CD4-positive, alpha-beta T cell (primary cell): ENCODE measurements at regions not wholly inside any gene's neighbourhood (a gene's known extent, or its start where the extent isn't known, plus 50 kb on each side); places are given as distances from the start of the nearest gene placed in this dataset.

Source experiments
- ATAC-seq: fragments of 200-7000 bp; cut with Tn5 transposase; one replicate; pipeline ENCODE4 v1.10.0; 2022; ENCODE audit warnings: mild to moderate bottlenecking; ENCODE audit not compliant: poor library complexity
- CTCF ChIA-PET: fragments of 350-600 bp; sonication (Branson Sonifier 250); formaldehyde crosslinking; loops from one replicate; lab custom pipeline; 2021; ENCODE audit warnings: antibody characterized with exemption, inconsistent platforms; lab: Charles Lee
- POLR2A ChIA-PET: fragments of 350-600 bp; sonication (Branson Sonifier 250); formaldehyde crosslinking; loops from one replicate; lab custom pipeline; 2021; ENCODE audit warnings: antibody characterized with exemption, inconsistent platforms; lab: Charles Lee
- DNase-seq, 14 experiments: peaks; one replicate each; pipeline ENCODE4 v3.0.0-alpha.2; 2013 to 2020; ENCODE audit warnings: mixed read lengths in 2 of 14
- H3K27ac ChIP-seq, 2 donors: one replicate each; pipeline versions ENCODE4 v1.5.1 to v1.7.0; 2013; ENCODE audit warnings: low read length in 2 of 2, low read depth in 1 of 2, mild to moderate bottlenecking in 1 of 2
- H3K27me3 ChIP-seq, 2 experiments: 1 replicate in 1 of 2; 2 replicates in 1 of 2; pipeline versions ENCODE4 v1.6.1 to v1.7.0; 2013; ENCODE audit warnings: low read length in 2 of 2, control low read depth in 1 of 2, mild to moderate bottlenecking in 1 of 2, moderate library complexity in 1 of 2; ENCODE audit not compliant: insufficient read depth in 2 of 2, control insufficient read depth in 1 of 2
- H3K36me3 ChIP-seq: one replicate; pipeline ENCODE4 v1.6.1; 2013; ENCODE audit warnings: low read length, control low read depth; ENCODE audit not compliant: insufficient read depth
- H3K4me1 ChIP-seq: one replicate; pipeline ENCODE4 v1.6.1; 2013; ENCODE audit warnings: low read length, control low read depth; ENCODE audit not compliant: insufficient read depth
- H3K4me3 ChIP-seq: one replicate; pipeline ENCODE4 v1.5.1; 2013; ENCODE audit warnings: mild to moderate bottlenecking, low read length, moderate library complexity
- H3K9me3 ChIP-seq, 2 experiments: 1 replicate in 1 of 2; 2 replicates in 1 of 2; pipeline versions ENCODE4 v1.6.1 to v1.7.0; 2013; ENCODE audit warnings: low read length in 2 of 2, mild to moderate bottlenecking in 2 of 2, control low read depth in 1 of 2, moderate library complexity in 1 of 2; ENCODE audit not compliant: control insufficient read depth in 1 of 2, insufficient read depth in 1 of 2
- H3K27ac Mint-ChIP-seq: one replicate; pipeline ENCODE4 v1.8.0; 2020; ENCODE audit warnings: mixed read lengths
- H3K27me3 Mint-ChIP-seq: one replicate; pipeline ENCODE4 v1.8.0; 2021; ENCODE audit warnings: mixed read lengths
- H3K36me3 Mint-ChIP-seq: one replicate; pipeline ENCODE4 v1.8.0; 2021; ENCODE audit warnings: low read depth, mixed read lengths
- H3K4me1 Mint-ChIP-seq: one replicate; pipeline ENCODE4 v1.8.0; 2021; ENCODE audit warnings: low read depth, mixed read lengths
- H3K4me3 Mint-ChIP-seq: one replicate; pipeline ENCODE4 v1.8.0; 2020; ENCODE audit warnings: mild to moderate bottlenecking, mixed read lengths
- H3K9me3 Mint-ChIP-seq: one replicate; pipeline ENCODE4 v1.8.0; 2020; ENCODE audit warnings: mixed read lengths
- CTCF ChIP-seq: fragments of 200-600 bp; IDR thresholded peaks from one replicate; pipeline ENCODE4 v1.8.0; 2022; ENCODE audit warnings: antibody characterized with exemption, mild to moderate bottlenecking
- intact Hi-C, 2 experiments: fragments of 100-400 bp; cut with DNase I in 1 of 2; cut with micrococcal nuclease in 1 of 2; formaldehyde crosslinking; loops; one replicate each; pipeline versions ENCODE4 v1.15.1 to v1.9.0; 2023 to 2025; cut with DNase I, micrococcal nuclease

DNA sequence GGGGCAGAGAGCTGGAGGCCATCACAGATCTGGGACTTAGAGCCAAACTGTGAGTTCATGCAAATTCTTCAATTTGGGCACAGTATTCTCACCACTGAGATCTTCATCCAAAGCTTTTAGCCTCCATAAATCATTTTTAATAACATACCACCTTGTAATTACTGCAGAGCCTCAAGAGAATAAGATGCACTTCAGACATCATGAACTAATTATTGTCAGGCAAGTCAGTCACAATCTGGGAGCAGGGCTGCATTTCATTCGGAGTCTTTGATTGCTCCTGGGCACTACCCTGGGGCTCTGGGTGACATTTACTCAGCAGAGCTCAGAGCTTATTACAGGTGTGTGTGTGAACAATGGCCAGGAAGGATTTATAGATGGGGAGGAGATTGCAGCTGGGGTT, 623.7 kb downstream of the PTPRU start:
- CTCF ChIA-PET = no interaction called here
- Histone ChIP-seq H3K27ac (no peak overlapping the region), H3K4me3 (no peak overlapping the region), H3K36me3 (no peaks in the 10 kb centered on the region), H3K9me3 (peaks cover 0 to 10% of the 10 kb centered on the region in 2 experiments), H3K27me3 (peaks cover 4 to 13% of the 10 kb centered on the region in 2 experiments), H3K4me1 (no peaks in the 10 kb centered on the region)
- Mint-ChIP-seq H3K9me3 (peaks cover 9% of the 10 kb centered on the region), H3K4me3 (no peak overlapping the region), H3K27ac (no peak overlapping the region), H3K36me3 (no peaks in the 10 kb centered on the region), H3K27me3 (peaks cover 35% of the 10 kb centered on the region), H3K4me1 (no peaks in the 10 kb centered on the region)
- no peak for TF ChIP-seq CTCF
- no peak for ATAC-seq
- POLR2A ChIA-PET = no interaction called here
- no peak for DNase-seq
- intact Hi-C loops = no loop called here

GRCh38 chr1:29859126-29859525, 622.8 kb downstream of the PTPRU start:
- TF ChIP-seq CTCF = no peak
- ChIA-PET POLR2A (no interaction called here), CTCF (no interaction called here)
- no peak overlapping the region for H3K4me3 ChIP-seq
- H3K9me3 ChIP-seq = peaks cover 0 to 6% of the 10 kb centered on the region in 2 experiments
- H3K27ac ChIP-seq = no peak overlapping the region
- DNase-seq (no peak), ATAC-seq (no peak)
- no peak overlapping the region for H3K27ac Mint-ChIP-seq
- H3K27me3 Mint-ChIP-seq = peaks cover 44% of the 10 kb centered on the region
- peaks cover 4 to 13% of the 10 kb centered on the region in 2 experiments for H3K27me3 ChIP-seq
- H3K4me3 Mint-ChIP-seq = no peak overlapping the region
- H3K4me1 Mint-ChIP-seq = no peaks in the 10 kb centered on the region
- H3K4me1 ChIP-seq = no peaks in the 10 kb centered on the region
- H3K36me3 Mint-ChIP-seq = no peaks in the 10 kb centered on the region
- H3K36me3 ChIP-seq = no peaks in the 10 kb centered on the region
- intact Hi-C loops = no loop called here
- H3K9me3 Mint-ChIP-seq = peaks cover 9% of the 10 kb centered on the region

- no peaks in the 10 kb centered on the region for H3K36me3 Mint-ChIP-seq
- no peaks in the 10 kb centered on the region for H3K4me1 Mint-ChIP-seq
- Histone ChIP-seq H3K27ac (no peak overlapping the region), H3K27me3 (peaks cover 4 to 13% of the 10 kb centered on the region in 2 experiments), H3K4me1 (no peaks in the 10 kb centered on the region), H3K36me3 (no peaks in the 10 kb centered on the region), H3K9me3 (peaks cover 0 to 6% of the 10 kb centered on the region in 2 experiments), H3K4me3 (no peak overlapping the region)
- no peak for TF ChIP-seq CTCF
- CTCF ChIA-PET = no interaction called here
- POLR2A ChIA-PET = no interaction called here
- ATAC-seq (no peak), DNase-seq (no peak)
- intact Hi-C loops = no loop called here
- H3K27me3 Mint-ChIP-seq = peaks cover 44% of the 10 kb centered on the region
- no peak overlapping the region for H3K27ac Mint-ChIP-seq
- H3K9me3 Mint-ChIP-seq = peaks cover 9% of the 10 kb centered on the region
- no peak overlapping the region for H3K4me3 Mint-ChIP-seq
Observed at GRCh38 chr1:29858646-29859045, 622.3 kb downstream of the PTPRU start.
